Adrenal gland (tissue), 5 donors: ENCODE measurements at regions not wholly inside any gene's neighbourhood (a gene's known extent, or its start where the extent isn't known, plus 50 kb on each side); places are given as distances from the start of the nearest gene placed in this dataset.

Experiments
- CTCF ChIP-seq, 6 experiments: fragments of 450-650 bp in 4 of 6; fragments of 200-600 bp in 2 of 6; sonication (generic) in 1 of 6; IDR thresholded peaks; 1 replicate in 5 of 6; 2 replicates in 1 of 6; pipeline versions ENCODE4 v1.5.1 to v1.8.0; 2016 to 2021; ENCODE audit warnings: antibody characterized with exemption in 6 of 6, mild to moderate bottlenecking in 2 of 6, moderate library complexity in 1 of 6
- POLR2A ChIP-seq, 2 donors: fragments of 450-650 bp; IDR thresholded peaks; one replicate each; pipeline ENCODE4 v1.6.1; 2017; ENCODE audit warnings: antibody characterized with exemption in 2 of 2, mild to moderate bottlenecking in 2 of 2, moderate library complexity in 1 of 2
- donor health status: DM: no; HTN: no; CAD: no.

DNA sequence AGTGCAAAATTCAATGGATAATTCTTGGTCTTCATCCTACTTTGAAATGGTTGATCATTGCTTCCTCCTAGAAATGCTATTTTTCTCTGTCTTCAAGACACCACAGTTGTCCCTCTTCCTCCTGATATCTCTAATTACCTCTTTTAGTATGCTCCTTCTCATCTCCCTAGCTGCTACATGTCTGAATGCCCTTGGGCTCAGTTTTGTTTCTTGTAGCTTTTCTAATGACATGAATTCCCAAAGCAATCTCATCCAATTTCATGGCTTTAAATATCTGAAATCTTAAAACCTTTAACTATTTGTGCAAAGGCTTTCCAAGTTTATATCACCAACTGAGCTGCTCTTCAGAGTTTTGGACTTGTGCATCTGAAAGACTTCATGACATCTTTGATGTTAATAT is 120.2 kb upstream of the RGS17 start:
- TF ChIP-seq CTCF (IDR thresholded peaks at IDR 0.05) (no peak), POLR2A (IDR thresholded peaks at IDR 0.05) (no peak)
